Prostate gland (tissue), 2 donors: ENCODE measurements at regions not wholly inside any gene's neighbourhood (a gene's known extent, or its start where the extent isn't known, plus 50 kb on each side); places are given as distances from the start of the nearest gene placed in this dataset.
"Not testable (repeated sequence)": the region's sequence is repeated elsewhere in the genome, so short reads cannot be mapped to it uniquely, and the experiment has no call there.

ENCODE experiments used
- DNase-seq: peaks from one replicate; pipeline ENCODE4 v3.0.0-alpha.2; 2019; ENCODE audit warnings: low spot score
- H3K27ac ChIP-seq, 2 donors: fragments of 200-600 bp; sonication (generic); 2 replicates each; pipeline ENCODE4 v1.5.1; 2017 to 2019
- H3K27me3 ChIP-seq: fragments of 200-600 bp; sonication (generic); replicated peaks from 2 replicates; pipeline ENCODE4 v1.5.1; 2019; ENCODE audit not compliant: insufficient read depth
- H3K36me3 ChIP-seq, 2 donors: fragments of 200-600 bp; sonication (generic); 1 replicate in 1 of 2; 2 replicates in 1 of 2; pipeline versions ENCODE4 v1.5.1 to v1.8.1; 2017 to 2019
- H3K4me1 ChIP-seq: fragments of 200-600 bp; sonication (generic); replicated peaks from 2 replicates; pipeline ENCODE4 v1.5.1; 2019
- H3K4me3 ChIP-seq, 2 donors: fragments of 200-600 bp; sonication (generic); 2 replicates each; pipeline ENCODE4 v1.5.1; 2017 to 2019
- H3K9me3 ChIP-seq: fragments of 200-600 bp; sonication (generic); 2 replicates; pipeline ENCODE4 v1.5.1; 2017
- CTCF ChIP-seq, 4 experiments: fragments of 200-600 bp in 2 of 4; fragments of 450-650 bp in 2 of 4; sonication (generic) in 2 of 4; IDR thresholded peaks; 1 replicate in 3 of 4; 2 replicates in 1 of 4; pipeline ENCODE4 v1.5.1; 2016 to 2019; ENCODE audit warnings: antibody characterized with exemption in 4 of 4, mild to moderate bottlenecking in 2 of 4, moderate library complexity in 2 of 4
- POLR2A ChIP-seq: fragments of 450-650 bp; IDR thresholded peaks from one replicate; pipeline ENCODE4 v1.6.1; 2016; ENCODE audit warnings: antibody characterized with exemption, mild to moderate bottlenecking
- POLR2AphosphoS5 ChIP-seq: sonication (generic); formaldehyde crosslinking; IDR thresholded peaks from one replicate; pipeline ENCODE4 v1.6.1; 2017; ENCODE audit warnings: antibody characterized with exemption
- WGBS: methylation state at CpG from one replicate; pipeline ENCODE4 v1.1.5; 2018; 5-methylcytosine and 5-hydroxymethylcytosine counted together
- intact Hi-C: fragments of 100-400 bp; cut with DNase I; formaldehyde crosslinking; loops from one replicate; pipeline ENCODE4 v1.14.2; 2022

GRCh38 chr4:186368281-186368680 is 102.3 kb downstream of the F11 start:
- H3K27me3 ChIP-seq: no peaks in the 10 kb centered on the region
- H3K4me3 ChIP-seq: no peak overlapping the region
- no peak overlapping the region for H3K27ac ChIP-seq
- no peak for DNase-seq
- intact Hi-C loops: no loop called here
- no peaks in the 10 kb centered on the region for H3K9me3 ChIP-seq
- H3K4me1 ChIP-seq: no peaks in the 10 kb centered on the region
- WGBS: 28% methylated on average over 4 of the region's 4 CpGs
- TF ChIP-seq POLR2AphosphoS5 (no peak), POLR2A (no peak), CTCF (IDR thresholded peaks at IDR 0.05) (no peak)
- no peaks in the 10 kb centered on the region for H3K36me3 ChIP-seq

- intact Hi-C loops: no loop called here
- H3K36me3 ChIP-seq: no peaks in the 10 kb centered on the region
- no peaks in the 10 kb centered on the region for H3K9me3 ChIP-seq
- TF ChIP-seq POLR2A (no peak), POLR2AphosphoS5 (no peak)
- H3K27me3 ChIP-seq: no peaks in the 10 kb centered on the region
- DNase-seq: no peak
- no peak overlapping the region for H3K27ac ChIP-seq
- H3K4me3 ChIP-seq: no peak overlapping the region
- H3K4me1 ChIP-seq: no peaks in the 10 kb centered on the region
- 88% methylated on average over 5 of the region's 5 CpGs for WGBS
Observed at GRCh38 chr4:186366326-186366725, 100.3 kb downstream of the F11 start.

GRCh38 chr4:186363038-186363437 is 97.0 kb downstream of the F11 start:
- H3K4me3 ChIP-seq, H3K4me1 ChIP-seq, intact Hi-C loops, H3K27me3 ChIP-seq, H3K27ac ChIP-seq, DNase-seq, H3K36me3 ChIP-seq, H3K9me3 ChIP-seq: not testable (repeated sequence)
- 97% methylated on average over 6 of the region's 6 CpGs for WGBS

- TF ChIP-seq POLR2AphosphoS5 (no peak), CTCF (IDR thresholded peaks at IDR 0.05) (no peak)
- Histone ChIP-seq H3K27me3 (no peaks in the 10 kb centered on the region), H3K4me1 (no peaks in the 10 kb centered on the region), H3K4me3 (no peak overlapping the region), H3K36me3 (no peaks in the 10 kb centered on the region), H3K27ac (no peak overlapping the region), H3K9me3 (no peaks in the 10 kb centered on the region)
- intact Hi-C loops: no loop called here
- no peak for DNase-seq
- 85% methylated on average over 4 of the region's 4 CpGs for WGBS
Observed at GRCh38 chr4:186360551-186360950, 94.6 kb downstream of the F11 start.

- H3K27me3 ChIP-seq: no peaks in the 10 kb centered on the region
- no peak overlapping the region for H3K4me3 ChIP-seq
- intact Hi-C loops: no loop called here
- TF ChIP-seq CTCF (IDR thresholded peaks at IDR 0.05): no peak
- DNase-seq: no peak
- H3K27ac ChIP-seq: no peak overlapping the region
- H3K9me3 ChIP-seq: no peaks in the 10 kb centered on the region
- H3K4me1 ChIP-seq: no peaks in the 10 kb centered on the region
- 96% methylated on average over 7 of the region's 7 CpGs for WGBS
- H3K36me3 ChIP-seq: no peaks in the 10 kb centered on the region
Observed at GRCh38 chr4:186351668-186352194, 85.7 kb downstream of the F11 start.

- TF ChIP-seq CTCF (IDR thresholded peaks at IDR 0.05) (no peak), POLR2A (no peak), POLR2AphosphoS5 (no peak)
- intact Hi-C loops: no loop called here
- Histone ChIP-seq H3K27ac (no peak overlapping the region), H3K36me3 (no peaks in the 10 kb centered on the region), H3K9me3 (no peaks in the 10 kb centered on the region), H3K4me3 (no peak overlapping the region), H3K4me1 (no peaks in the 10 kb centered on the region), H3K27me3 (no peaks in the 10 kb centered on the region)
- no peak for DNase-seq
- 81% methylated on average over 10 of the region's 10 CpGs for WGBS
Observed at GRCh38 chr4:186348433-186348832, 82.4 kb downstream of the F11 start.
